SK-N-SH (cell line): ENCODE measurements at regions not wholly inside any gene's neighbourhood (a gene's known extent, or its start where the extent isn't known, plus 50 kb on each side); places are given as distances from the start of the nearest gene placed in this dataset.

Experiments
- CTCF ChIA-PET: fragments of 300-600, 350-600 bp; formaldehyde crosslinking; extraction: SDS; loops from one replicate; lab custom pipeline; 2021; lab: Yijun Ruan, JAX
- POLR2A ChIA-PET: fragments of 350-600 bp; sonication (Branson Sonifier 250); formaldehyde crosslinking; extraction: SDS; loops from one replicate; lab custom pipeline; 2020; ENCODE audit warnings: antibody characterized with exemption, inconsistent platforms; lab: Yijun Ruan, JAX
- DNase-seq: peaks from one replicate; pipeline ENCODE4 v3.0.0; 2012
- H2AFZ ChIP-seq: fragments of 200-600 bp; sonication (generic); 2 replicates; pipeline ENCODE4 v1.8.1; 2016; ENCODE audit warnings: antibody characterized with exemption, mild to moderate bottlenecking, low read depth
- H3F3A ChIP-seq: fragments of 200-600 bp; sonication (generic); replicated peaks from 2 replicates; pipeline ENCODE3; 2016; ENCODE audit warnings: antibody characterized with exemption, mild to moderate bottlenecking; ENCODE audit not compliant: insufficient read depth
- H3K27ac ChIP-seq, 2 experiments: fragments of 200-500 bp in 1 of 2; fragments of 200-600 bp in 1 of 2; sonication (Bioruptor generic) in 1 of 2; sonication (generic), shearing (Covaris generic) in 1 of 2; 2 replicates each; pipeline versions ENCODE4 v1.5.1 to v1.6.1; 2014 to 2016; ENCODE audit warnings: low read depth in 2 of 2, inconsistent platforms in 1 of 2, low read length in 1 of 2, mild to moderate bottlenecking in 1 of 2, mixed read lengths in 1 of 2
- H3K27me3 ChIP-seq: fragments of 200-600 bp; sonication (generic), shearing (Covaris generic); 2 replicates; pipeline ENCODE4 v1.6.1; 2016; ENCODE audit warnings: mixed run types; ENCODE audit not compliant: insufficient read depth
- H3K36me3 ChIP-seq, 2 experiments: fragments of 200-500 bp in 1 of 2; fragments of 200-600 bp in 1 of 2; sonication (Bioruptor generic) in 1 of 2; sonication (generic) in 1 of 2; replicated peaks in 1 of 2; 2 replicates each; pipeline versions ENCODE3 to v1.5.1; 2014 to 2016; ENCODE audit warnings: low read length in 1 of 2, mild to moderate bottlenecking in 1 of 2; ENCODE audit not compliant: insufficient read depth in 2 of 2, control insufficient read depth in 1 of 2
- H3K4me1 ChIP-seq, 2 experiments: fragments of 200-500 bp in 1 of 2; fragments of 200-600 bp in 1 of 2; sonication (Bioruptor generic) in 1 of 2; sonication (generic), shearing (Covaris generic) in 1 of 2; 2 replicates each; pipeline versions ENCODE4 v1.5.1 to v1.6.1; 2014 to 2016; ENCODE audit warnings: low read depth in 1 of 2, low read length in 1 of 2, mixed run types in 1 of 2; ENCODE audit not compliant: insufficient read depth in 2 of 2, control insufficient read depth in 1 of 2
- H3K4me2 ChIP-seq: fragments of 200-600 bp; sonication (generic), shearing (Covaris generic); 2 replicates; pipeline ENCODE4 v1.6.1; 2017; ENCODE audit warnings: mixed run types
- H3K4me3 ChIP-seq, 2 experiments: fragments of 200-500 bp in 1 of 2; fragments of 200-600 bp in 1 of 2; sonication (Bioruptor generic) in 1 of 2; sonication (generic), shearing (Covaris generic) in 1 of 2; 2 replicates each; pipeline versions ENCODE4 v1.5.1 to v1.8.1; 2014 to 2016; ENCODE audit warnings: low read depth in 2 of 2, inconsistent platforms in 1 of 2, low read length in 1 of 2, mild to moderate bottlenecking in 1 of 2, mixed read lengths in 1 of 2, moderate library complexity in 1 of 2
- H3K79me2 ChIP-seq: fragments of 200-600 bp; sonication (generic); 2 replicates; pipeline ENCODE4 v1.8.1; 2017; ENCODE audit warnings: mild to moderate bottlenecking; ENCODE audit not compliant: insufficient read depth
- H3K9ac ChIP-seq: fragments of 200-600 bp; sonication (generic); 2 replicates; pipeline ENCODE4 v1.6.1; 2017; ENCODE audit warnings: mixed run types
- H3K9me2 ChIP-seq: fragments of 200-600 bp; sonication (generic); 2 replicates; pipeline ENCODE4 v1.6.1; 2017; ENCODE audit warnings: mixed run types
- H3K9me3 ChIP-seq: fragments of 200-600 bp; sonication (generic); 2 replicates; pipeline ENCODE4 v1.6.1; 2017; ENCODE audit warnings: mixed run types, mild to moderate bottlenecking, moderate library complexity
- H4K20me1 ChIP-seq: fragments of 200-600 bp; sonication (generic); 2 replicates; pipeline ENCODE4 v1.6.1; 2017; ENCODE audit warnings: mild to moderate bottlenecking, mixed run types; ENCODE audit not compliant: insufficient read depth
- CHD2 ChIP-seq: fragments of 150-350 bp; IDR thresholded peaks from 2 replicates; pipeline ENCODE4 v1.6.1; 2018; ENCODE audit warnings: low read length; ENCODE audit not compliant: partially characterized antibody
- FOSL2 ChIP-seq: IDR thresholded peaks from 2 replicates; pipeline ENCODE4 v1.4.0; 2012; ENCODE audit warnings: low read depth, mild to moderate bottlenecking, moderate library complexity, borderline replicate concordance
- FOXJ3 ChIP-seq: sonication (generic); formaldehyde crosslinking; IDR thresholded peaks from 2 replicates; pipeline ENCODE4 v1.5.1; 2020; ENCODE audit warnings: mild to moderate bottlenecking, missing genetic modification reagents
- GABPA ChIP-seq: IDR thresholded peaks from 2 replicates; pipeline ENCODE4 v1.4.0; 2012; ENCODE audit warnings: low read depth, mild to moderate bottlenecking
- GATA2 ChIP-seq: sonication (generic); formaldehyde crosslinking; IDR thresholded peaks from 2 replicates; pipeline ENCODE4 v1.5.0; 2020; ENCODE audit warnings: mild to moderate bottlenecking, missing genetic modification reagents
- MAX ChIP-seq: IDR thresholded peaks from 2 replicates; pipeline ENCODE4 v1.4.0; 2012; ENCODE audit warnings: low read depth
- MEF2A ChIP-seq: IDR thresholded peaks from 2 replicates; pipeline ENCODE4 v1.4.0; 2012; ENCODE audit warnings: low read depth, borderline replicate concordance
- MXI1 ChIP-seq: IDR thresholded peaks from 2 replicates; pipeline ENCODE4 v1.6.1; 2012; ENCODE audit warnings: mild to moderate bottlenecking, low read depth, low read length, improper control_type of control experiment
- NRF1 ChIP-seq: IDR thresholded peaks from 2 replicates; pipeline ENCODE4 v1.6.1; 2012; ENCODE audit warnings: low read depth, mild to moderate bottlenecking, low read length
- SIN3A ChIP-seq: IDR thresholded peaks from 2 replicates; pipeline ENCODE4 v1.6.1; 2012; ENCODE audit warnings: low read depth, mild to moderate bottlenecking, low read length, moderate library complexity, borderline replicate concordance
- SMC3 ChIP-seq: IDR thresholded peaks from 2 replicates; pipeline ENCODE4 v1.6.1; 2012; ENCODE audit warnings: low read depth, low read length, improper control_type of control experiment
- TCF12 ChIP-seq: IDR thresholded peaks from 2 replicates; pipeline ENCODE4 v1.4.0; 2012
- USF2 ChIP-seq: fragments of 150-350 bp; IDR thresholded peaks from 2 replicates; pipeline ENCODE4 v1.6.1; 2017; ENCODE audit warnings: antibody characterized with exemption, low read length, low read depth, borderline replicate concordance
- WGBS: methylation state at CpG from one replicate; pipeline ENCODE4 v1.1.6; 2017; ENCODE audit warnings: low lambda C conversion rate; 5-methylcytosine and 5-hydroxymethylcytosine counted together
- TF ChIP-seq, protein P1 (sequence below): fragments of 200-600 bp; sonication (generic); IDR thresholded peaks from 2 replicates; pipeline ENCODE4 v1.6.1; 2017; ENCODE audit warnings: antibody characterized with exemption, mild to moderate bottlenecking, moderate library complexity
- TF ChIP-seq, protein P2 (sequence below): fragments of 150-350 bp; IDR thresholded peaks from 2 replicates; pipeline ENCODE4 v1.6.1; 2016; ENCODE audit warnings: mild to moderate bottlenecking, low read depth, low read length

- TF ChIP-seq, protein P1, sequence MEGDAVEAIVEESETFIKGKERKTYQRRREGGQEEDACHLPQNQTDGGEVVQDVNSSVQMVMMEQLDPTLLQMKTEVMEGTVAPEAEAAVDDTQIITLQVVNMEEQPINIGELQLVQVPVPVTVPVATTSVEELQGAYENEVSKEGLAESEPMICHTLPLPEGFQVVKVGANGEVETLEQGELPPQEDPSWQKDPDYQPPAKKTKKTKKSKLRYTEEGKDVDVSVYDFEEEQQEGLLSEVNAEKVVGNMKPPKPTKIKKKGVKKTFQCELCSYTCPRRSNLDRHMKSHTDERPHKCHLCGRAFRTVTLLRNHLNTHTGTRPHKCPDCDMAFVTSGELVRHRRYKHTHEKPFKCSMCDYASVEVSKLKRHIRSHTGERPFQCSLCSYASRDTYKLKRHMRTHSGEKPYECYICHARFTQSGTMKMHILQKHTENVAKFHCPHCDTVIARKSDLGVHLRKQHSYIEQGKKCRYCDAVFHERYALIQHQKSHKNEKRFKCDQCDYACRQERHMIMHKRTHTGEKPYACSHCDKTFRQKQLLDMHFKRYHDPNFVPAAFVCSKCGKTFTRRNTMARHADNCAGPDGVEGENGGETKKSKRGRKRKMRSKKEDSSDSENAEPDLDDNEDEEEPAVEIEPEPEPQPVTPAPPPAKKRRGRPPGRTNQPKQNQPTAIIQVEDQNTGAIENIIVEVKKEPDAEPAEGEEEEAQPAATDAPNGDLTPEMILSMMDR = no peak
- TF ChIP-seq FOSL2 (no peak), MXI1 (no peak)
- TF ChIP-seq, all 33 proteins: peak for 0
Measured at GRCh38 chr5:133820507-133820906, 147.9 kb downstream of the C5orf15 start (continued).

DNA sequence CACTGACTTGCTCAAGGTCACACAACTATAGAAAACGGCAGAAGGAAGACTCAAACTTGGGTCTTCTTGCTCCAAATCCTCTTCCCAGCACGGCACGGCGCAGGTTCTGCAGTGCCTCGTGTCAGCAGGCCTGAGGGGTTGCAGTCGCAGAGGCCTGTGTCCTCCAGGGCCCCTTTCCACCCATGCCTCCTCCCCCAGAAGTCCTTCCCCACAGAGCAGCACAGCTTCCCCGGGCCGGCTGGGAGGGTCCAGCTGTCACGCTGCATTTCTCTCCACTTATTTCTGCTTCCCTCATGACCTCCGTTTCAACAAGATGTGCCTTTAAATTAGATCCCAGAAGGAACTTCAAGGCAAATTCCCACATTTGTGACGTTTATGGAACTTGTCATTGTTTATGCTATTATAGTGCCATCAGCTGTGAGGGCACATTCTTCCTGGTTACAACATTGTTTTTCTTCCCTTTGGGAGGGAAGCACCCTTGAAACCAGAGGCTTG is 148.4 kb downstream of the C5orf15 start:
- POLR2A ChIA-PET = no interaction called here
- no peaks in the 10 kb centered on the region for H3K9me2 ChIP-seq
- H3K9me3 ChIP-seq = no peaks in the 10 kb centered on the region
- CTCF ChIA-PET = interaction anchor here (0.6 to 1.2 kb wide), 2 partner anchors 9 to 26 kb away, joined by 3 read pairs; no protein-coding TSS in a partner anchor
- peaks cover 0 to 5% of the 10 kb centered on the region in 2 experiments; a peak in 1 of 4 replicates for H3K4me1 ChIP-seq
- no peak overlapping the region for H3K4me3 ChIP-seq
- H3F3A ChIP-seq = no peaks in the 10 kb centered on the region
- H3K27ac ChIP-seq = no peak overlapping the region
- no peaks in the 10 kb centered on the region for H3K79me2 ChIP-seq
- no peak overlapping the region for H3K9ac ChIP-seq
- TF ChIP-seq GABPA = no peak
- TF ChIP-seq, protein P2, sequence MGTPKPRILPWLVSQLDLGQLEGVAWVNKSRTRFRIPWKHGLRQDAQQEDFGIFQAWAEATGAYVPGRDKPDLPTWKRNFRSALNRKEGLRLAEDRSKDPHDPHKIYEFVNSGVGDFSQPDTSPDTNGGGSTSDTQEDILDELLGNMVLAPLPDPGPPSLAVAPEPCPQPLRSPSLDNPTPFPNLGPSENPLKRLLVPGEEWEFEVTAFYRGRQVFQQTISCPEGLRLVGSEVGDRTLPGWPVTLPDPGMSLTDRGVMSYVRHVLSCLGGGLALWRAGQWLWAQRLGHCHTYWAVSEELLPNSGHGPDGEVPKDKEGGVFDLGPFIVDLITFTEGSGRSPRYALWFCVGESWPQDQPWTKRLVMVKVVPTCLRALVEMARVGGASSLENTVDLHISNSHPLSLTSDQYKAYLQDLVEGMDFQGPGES = no peak
- TF ChIP-seq TCF12 = no peak
- no peak for TF ChIP-seq CHD2
- no peak for TF ChIP-seq SIN3A
- TF ChIP-seq MAX = no peak
- no peak for TF ChIP-seq GATA2 (CRISPR knock-in tag)
- no peak for DNase-seq
- no peak overlapping the region for H3K4me2 ChIP-seq
- peaks cover 13% of the 10 kb centered on the region; the same call in 1 of the 2 replicates for H3K27me3 ChIP-seq
- no peak overlapping the region for H2AFZ ChIP-seq
- H3K36me3 ChIP-seq = no peaks in the 10 kb centered on the region
- WGBS = 47% methylated on average over 11 of the region's 11 CpGs
- H4K20me1 ChIP-seq = no peaks in the 10 kb centered on the region

DNA sequence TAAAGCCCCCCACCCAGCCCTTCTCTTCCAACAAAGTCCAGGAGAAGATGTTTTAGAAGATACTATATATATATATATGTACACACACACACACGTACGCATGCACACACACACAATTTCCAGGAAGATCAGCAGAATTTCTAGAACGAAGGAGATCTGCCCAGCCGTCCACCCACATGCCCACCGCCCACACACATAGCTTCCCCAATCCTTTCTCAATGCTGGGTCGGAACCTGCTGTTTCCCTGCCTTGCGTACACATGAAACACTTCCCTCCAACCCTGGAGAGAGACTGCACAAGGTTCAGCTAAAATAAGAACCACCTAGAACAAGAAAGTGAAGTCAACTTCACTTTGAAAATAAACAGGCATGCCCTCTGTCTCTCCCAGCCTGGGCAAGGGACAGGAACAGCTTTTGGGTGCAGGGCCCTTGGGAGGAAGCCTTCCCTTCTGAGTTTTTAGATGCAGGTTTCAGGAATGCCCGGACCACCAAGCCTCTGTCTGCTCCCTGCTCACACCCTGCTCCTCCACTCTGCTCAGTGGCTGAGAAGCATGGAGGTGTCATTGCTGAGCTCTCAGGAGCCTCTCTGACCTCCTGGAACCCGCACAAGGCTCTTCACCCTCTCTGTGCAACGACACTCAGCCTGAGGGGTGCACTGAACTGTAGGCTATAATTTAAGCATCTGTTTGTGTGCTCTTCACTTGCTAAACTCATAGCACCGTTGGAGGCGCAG is 149.4 kb downstream of the C5orf15 start:
- Histone ChIP-seq H3K79me2 (no peaks in the 10 kb centered on the region), H3K9ac (no peak overlapping the region), H3K4me2 (no peak overlapping the region), H3F3A (no peaks in the 10 kb centered on the region), H3K4me3 (no peak overlapping the region), H3K27me3 (peaks cover 20% of the 10 kb centered on the region; the same call in 1 of the 2 replicates), H3K4me1 (peaks cover 0 to 5% of the 10 kb centered on the region in 2 experiments; a peak in 1 of 4 replicates), H2AFZ (no peak overlapping the region), H3K9me2 (no peaks in the 10 kb centered on the region), H3K36me3 (no peaks in the 10 kb centered on the region), H3K9me3 (no peaks in the 10 kb centered on the region), H3K27ac (no peak overlapping the region), H4K20me1 (no peaks in the 10 kb centered on the region)
- WGBS = 60% methylated on average over 11 of the region's 12 CpGs
- DNase-seq = no peak
- ChIA-PET CTCF (no interaction called here), POLR2A (no interaction called here)
- TF ChIP-seq NRF1 (no peak), GATA2 (CRISPR knock-in tag) (no peak), USF2 (no peak), FOXJ3 (CRISPR knock-in tag) (no peak), CHD2 (no peak), MXI1 (no peak), SMC3 (no peak), MEF2A (no peak)
